GM23248 (cell line): ENCODE measurements at regions not wholly inside any gene's neighbourhood (a gene's known extent, or its start where the extent isn't known, plus 50 kb on each side); places are given as distances from the start of the nearest gene placed in this dataset.

ENCODE experiments used
- EZH2 ChIP-seq: fragments of 200-600 bp; sonication (generic); IDR thresholded peaks from 2 replicates; pipeline ENCODE4 v1.6.1; 2018; ENCODE audit warnings: antibody characterized with exemption, mild to moderate bottlenecking; ENCODE audit not compliant: insufficient read depth, poor library complexity, severe bottlenecking
- EZH2phosphoT487 ChIP-seq: fragments of 200-600 bp; sonication (generic); IDR thresholded peaks from 2 replicates; pipeline ENCODE4 v1.6.1; 2018; ENCODE audit warnings: antibody characterized with exemption, moderate library complexity, mild to moderate bottlenecking, low read depth; ENCODE audit not compliant: insufficient read depth

DNA sequence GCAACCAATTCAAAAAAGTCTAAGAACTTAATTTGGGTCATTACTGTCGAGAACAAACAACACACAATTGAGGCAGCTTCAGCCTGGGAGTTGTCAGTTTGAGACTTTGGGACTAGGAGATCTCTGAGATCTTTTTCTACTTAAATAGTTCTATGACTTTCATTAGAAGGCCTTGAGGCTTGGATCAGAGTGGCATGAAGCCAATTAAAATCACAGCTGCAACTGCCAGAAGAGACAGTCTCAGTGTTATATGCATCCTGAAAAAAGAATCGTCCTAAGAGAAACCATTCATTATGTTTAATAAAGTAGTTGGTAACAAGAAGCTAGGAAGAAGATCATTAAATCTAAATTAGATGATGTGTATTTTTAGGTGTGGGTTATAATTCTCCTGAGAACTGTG is 170.8 kb upstream of the RASSF8 start:
- no peak for TF ChIP-seq EZH2
- no peak for TF ChIP-seq EZH2phosphoT487
